Vagina (tissue), 2 donors: ENCODE measurements at regions not wholly inside any gene's neighbourhood (a gene's known extent, or its start where the extent isn't known, plus 50 kb on each side); places are given as distances from the start of the nearest gene placed in this dataset. TPM values are rescaled to one million over a fixed set of nuclear protein-coding genes. Genes with fewer than 3 reads are reported as not detected.
"Not testable (repeated sequence)": the region's sequence is repeated elsewhere in the genome, so short reads cannot be mapped to it uniquely, and the experiment has no call there.

Source experiments
- DNase-seq, 2 donors: peaks; one replicate each; pipeline ENCODE4 v3.0.0-alpha.2; 2017; ENCODE audit errors: extremely low spot score in 2 of 2
- H3K27ac ChIP-seq: fragments of 200-600 bp; sonication (generic); one replicate; pipeline ENCODE4 v1.5.1; 2019
- H3K27me3 ChIP-seq: fragments of 200-600 bp; sonication (generic); one replicate; pipeline ENCODE4 v1.5.1; 2019
- H3K36me3 ChIP-seq, 2 donors: fragments of 200-600 bp; sonication (generic); one replicate each; pipeline ENCODE4 v1.5.1; 2017 to 2019
- H3K4me1 ChIP-seq: fragments of 200-600 bp; sonication (generic); one replicate; pipeline ENCODE4 v1.5.1; 2019
- H3K4me3 ChIP-seq, 2 donors: fragments of 200-600 bp; sonication (generic); 1 replicate in 1 of 2; 2 replicates in 1 of 2; pipeline ENCODE4 v1.5.1; 2016 to 2019
- H3K9me3 ChIP-seq: fragments of 200-600 bp; sonication (generic); one replicate; pipeline ENCODE4 v1.5.1; 2019
- CTCF ChIP-seq, 3 experiments: fragments of 450-650 bp in 2 of 3; fragments of 200-600 bp in 1 of 3; sonication (generic) in 1 of 3; IDR thresholded peaks; one replicate each; pipeline ENCODE4 v1.5.1; 2017 to 2019; ENCODE audit warnings: antibody characterized with exemption in 3 of 3, mild to moderate bottlenecking in 2 of 3, moderate library complexity in 2 of 3
- POLR2A ChIP-seq, 2 donors: fragments of 450-650 bp; IDR thresholded peaks; one replicate each; pipeline ENCODE4 v1.6.1; 2017; ENCODE audit warnings: antibody characterized with exemption in 2 of 2, mild to moderate bottlenecking in 2 of 2, moderate library complexity in 2 of 2
- POLR2AphosphoS5 ChIP-seq, 2 donors: sonication (generic); formaldehyde crosslinking; IDR thresholded peaks; one replicate each; pipeline ENCODE4 v1.9.0; 2017; ENCODE audit warnings: antibody characterized with exemption in 2 of 2, mild to moderate bottlenecking in 2 of 2, low read depth in 1 of 2; ENCODE audit not compliant: insufficient read depth in 1 of 2
- intact Hi-C: fragments of 100-400 bp; cut with DNase I; formaldehyde crosslinking; loops from one replicate; pipeline ENCODE4 v1.15.1; 2023
- small RNA-seq: library from RNA; depleted of rRNA; stranded (forward); fragments of <200 nt; gene quantifications from one replicate; pipeline ENCODE3, GENCODE V24; 2016

- Histone ChIP-seq H3K4me3 (no peak overlapping the region), H3K36me3 (no peaks in the 10 kb centered on the region), H3K4me1 (no peaks in the 10 kb centered on the region), H3K27ac (no peak overlapping the region), H3K27me3 (no peaks in the 10 kb centered on the region), H3K9me3 (no peaks in the 10 kb centered on the region)
- no peak for DNase-seq
- TF ChIP-seq POLR2AphosphoS5 (IDR thresholded peaks at IDR 0.05; ENCODE audit: insufficient read depth in 1 of 2, low read depth in 1 of 2) (no peak), CTCF (IDR thresholded peaks at IDR 0.05) (no peak), POLR2A (IDR thresholded peaks at IDR 0.05) (no peak)
- intact Hi-C loops: no loop called here
Measured at GRCh38 chr5:50606179-50606578, 60.3 kb upstream of the PARP8 start.

GRCh38 chr5:50607456-50607855 lies 59.0 kb upstream of the PARP8 start:
- intact Hi-C loops, DNase-seq, H3K27ac ChIP-seq, H3K9me3 ChIP-seq, H3K4me3 ChIP-seq, H3K4me1 ChIP-seq, H3K27me3 ChIP-seq, H3K36me3 ChIP-seq: not testable (repeated sequence)

GRCh38 chr5:50607953-50608705 lies 58.3 kb upstream of the PARP8 start:
- H3K4me3 ChIP-seq, H3K9me3 ChIP-seq, H3K4me1 ChIP-seq, intact Hi-C loops, DNase-seq, H3K36me3 ChIP-seq, H3K27me3 ChIP-seq, H3K27ac ChIP-seq: not testable (repeated sequence)

- intact Hi-C loops, H3K36me3 ChIP-seq, H3K4me3 ChIP-seq: not testable (repeated sequence)
Measured at GRCh38 chr5:50613057-50613456, 53.4 kb upstream of the PARP8 start.

More at GRCh38 chr5:50613057-50613456, 53.4 kb upstream of the PARP8 start:
- not testable (repeated sequence) for H3K27me3 ChIP-seq, H3K27ac ChIP-seq, H3K9me3 ChIP-seq, H3K4me1 ChIP-seq, DNase-seq

Small RNA genes lying in the stretch of these regions (small RNA-seq; reads per million reads assigned to genes)
- gene AC112187.2: not detected
